ENCODE measurements at regions not wholly inside any gene's neighbourhood (a gene's known extent, or its start where the extent isn't known, plus 50 kb on each side); places are given as distances from the start of the nearest gene placed in this dataset.

DNA sequence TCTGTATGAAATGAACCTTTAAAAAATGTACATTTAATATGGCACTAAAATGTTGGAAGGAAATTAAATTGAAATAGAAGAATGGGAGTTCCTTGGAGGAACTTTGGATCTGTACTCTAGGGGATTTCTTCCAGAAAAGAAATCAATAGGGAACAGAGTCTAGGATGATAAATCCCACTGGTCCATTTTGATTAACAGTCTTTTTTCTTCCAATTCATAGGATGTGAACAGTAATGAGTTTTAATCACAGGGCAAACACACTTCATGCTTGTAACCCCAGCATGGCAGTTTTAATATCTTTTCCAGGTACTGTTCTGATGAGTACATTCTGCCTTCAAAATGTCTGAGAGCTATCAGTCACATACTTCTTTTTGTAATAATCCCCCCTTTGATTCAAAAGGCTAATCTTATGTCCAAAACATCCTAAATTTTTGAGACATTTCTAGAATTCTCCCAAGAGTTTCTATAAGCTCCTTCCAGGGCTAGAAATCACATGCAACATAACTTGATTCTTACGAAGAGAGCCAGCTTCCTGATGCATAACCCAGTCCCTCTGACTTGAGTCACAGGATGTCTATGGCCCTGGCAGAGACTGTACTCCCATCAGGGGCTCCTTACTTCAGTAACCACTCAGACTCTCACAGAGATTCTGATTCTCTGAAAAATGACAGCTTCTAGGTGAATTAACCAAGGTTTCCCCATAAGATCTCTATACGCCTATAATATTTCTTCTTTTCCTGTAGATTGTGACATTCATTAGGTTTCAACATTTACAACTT is 112.9 kb downstream of the SLC36A4 start:
- 9 to 11% methylated on average over 2 of the region's 2 CpGs for WGBS, 2 experiments (ENCODE audit: low coverage in 1 of 2, low lambda C conversion rate in 2 of 2, missing lambda C conversion rate in 2 of 2)
- in situ Hi-C loops (cut with MboI), result no loop called here
- TF ChIP-seq EZH2 (IDR thresholded peaks at IDR 0.05; ENCODE audit: insufficient read depth, poor library complexity, severe bottlenecking) (no peak), EZH2phosphoT487 (IDR thresholded peaks at IDR 0.05; ENCODE audit: insufficient read depth, low read depth) (no peak)
- H3K27ac ChIP-seq, result peak overlapping the region; percentile 52
- no peak overlapping the region for H3K9ac ChIP-seq
- no peak overlapping the region for H2AFZ ChIP-seq
- H3F3A ChIP-seq (ENCODE audit: insufficient read depth), result 0 out of 2 replicates have a peak, but pooled peaks cover 5% of the 10 kb centered on the region
- H3K27me3 ChIP-seq (replicated peaks; ENCODE audit: insufficient read depth), result no peaks in the 10 kb centered on the region; the same call in 1 of the 2 replicates
- no peaks in the 10 kb centered on the region for H3K9me2 ChIP-seq (ENCODE audit: insufficient read depth)
- no peak overlapping the region for H3K4me3 ChIP-seq
- no peaks in the 10 kb centered on the region for H3K79me2 ChIP-seq (ENCODE audit: insufficient read depth)
- no peaks in the 10 kb centered on the region for H3K36me3 ChIP-seq (ENCODE audit: low read depth)
- H3K4me2 ChIP-seq (ENCODE audit: unreplicated experiment), result peak overlapping the region; percentile 5
- no peaks in the 10 kb centered on the region for H4K20me1 ChIP-seq (ENCODE audit: insufficient read depth)
- peak; percentile 79 for DNase-seq
- H3K9me3 ChIP-seq (ENCODE audit: low read depth), result no peaks in the 10 kb centered on the region
- peaks cover 6% of the 10 kb centered on the region for H3K4me1 ChIP-seq (ENCODE audit: insufficient read depth)

DNA sequence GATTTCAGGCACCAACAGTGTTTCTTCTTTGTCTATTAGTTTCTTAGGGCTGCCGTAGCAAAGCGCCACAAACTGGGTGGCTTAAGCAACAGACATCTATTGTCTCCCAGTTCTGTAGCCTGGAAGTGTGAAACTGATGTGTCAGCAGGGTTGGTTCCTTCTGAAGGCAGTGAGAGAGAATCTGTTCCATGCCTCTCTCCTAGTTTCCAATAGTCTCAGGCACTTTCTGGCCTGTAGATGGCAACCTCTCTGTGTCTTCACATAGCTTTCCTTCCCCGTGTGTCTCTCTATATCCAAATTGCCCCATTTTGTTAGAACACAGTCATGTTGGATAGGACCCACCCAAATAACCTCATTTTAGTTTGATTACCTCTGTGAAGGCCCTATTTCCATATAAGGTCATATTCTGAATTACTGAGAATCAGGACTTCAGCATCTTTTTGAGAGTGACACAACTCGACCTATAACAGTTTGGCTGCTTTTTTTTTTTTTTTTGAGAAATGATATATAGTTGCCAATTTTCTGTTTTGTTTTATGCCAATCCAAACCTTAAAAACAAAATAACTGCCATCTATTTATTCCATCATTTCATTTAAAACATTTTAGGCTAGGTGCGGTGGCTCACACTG is 108.2 kb downstream of the SLC36A4 start:
- in situ Hi-C loops (cut with MboI), result no loop called here
- TF ChIP-seq EZH2phosphoT487 (IDR thresholded peaks at IDR 0.05; ENCODE audit: insufficient read depth, low read depth) (no peak), EZH2 (IDR thresholded peaks at IDR 0.05; ENCODE audit: insufficient read depth, poor library complexity, severe bottlenecking) (no peak)
- Histone ChIP-seq H3K4me2 (ENCODE audit: unreplicated experiment) (peak overlapping the region; percentile 7), H3K79me2 (ENCODE audit: insufficient read depth) (no peaks in the 10 kb centered on the region), H3K9me3 (ENCODE audit: low read depth) (no peaks in the 10 kb centered on the region), H3F3A (ENCODE audit: insufficient read depth) (0 out of 2 replicates have a peak, but pooled peaks cover 5% of the 10 kb centered on the region), H3K27me3 (replicated peaks; ENCODE audit: insufficient read depth) (peaks cover 8% of the 10 kb centered on the region; the same call in 1 of the 2 replicates), H3K4me1 (ENCODE audit: insufficient read depth) (peaks cover 6% of the 10 kb centered on the region), H4K20me1 (ENCODE audit: insufficient read depth) (no peaks in the 10 kb centered on the region), H3K27ac (peak overlapping the region; percentile 16; the same call in 1 of the 2 replicates), H3K9me2 (ENCODE audit: insufficient read depth) (0 out of 2 replicates have a peak, but pooled peaks cover 4% of the 10 kb centered on the region), H3K9ac (no peak overlapping the region), H3K4me3 (0 out of 2 replicates have a peak overlapping the region, but pooled peaks have one; percentile 16), H3K36me3 (ENCODE audit: low read depth) (no peaks in the 10 kb centered on the region), H2AFZ (peak overlapping the region; percentile 45)
- DNase-seq, result peak; percentile 82
- WGBS, 2 experiments (ENCODE audit: low coverage in 1 of 2, low lambda C conversion rate in 2 of 2, missing lambda C conversion rate in 2 of 2), result 26 to 31% methylated on average over 5 of the region's 5 CpGs
